CD1c-positive myeloid dendritic cell (primary cell): ENCODE measurements at regions not wholly inside any gene's neighbourhood (a gene's known extent, or its start where the extent isn't known, plus 50 kb on each side); places are given as distances from the start of the nearest gene placed in this dataset.
"Not testable (repeated sequence)": the region's sequence is repeated elsewhere in the genome, so short reads cannot be mapped to it uniquely, and the experiment has no call there.

ENCODE experiments used
- DNase-seq: peaks from one replicate; pipeline ENCODE4 v3.0.0-alpha.2; 2016; ENCODE audit errors: extremely low spot score

DNA sequence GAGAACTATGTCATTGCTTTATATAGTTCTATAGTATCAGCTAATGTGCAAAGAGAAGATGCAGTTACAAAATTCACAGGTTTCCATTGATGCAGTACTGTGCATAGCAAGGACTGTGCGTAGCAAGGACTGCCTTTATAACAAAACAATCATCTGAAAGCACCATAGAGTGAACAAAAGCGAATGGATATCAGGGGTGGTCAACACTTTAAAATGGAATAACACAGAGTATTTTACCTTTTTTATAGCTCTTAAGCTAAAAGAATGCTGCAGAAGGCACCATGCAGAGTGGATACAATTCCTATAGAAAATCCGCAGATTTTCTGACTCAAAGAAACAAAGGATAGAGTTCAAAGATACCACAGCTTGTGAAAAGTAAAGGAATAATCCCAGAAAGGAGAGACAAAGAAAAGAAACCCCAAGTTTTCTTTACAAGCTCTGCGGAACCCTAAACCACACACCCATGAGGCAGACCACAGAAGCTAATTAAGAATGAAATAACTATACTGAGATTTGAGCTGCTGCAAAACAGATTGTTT lies 229.9 kb upstream of the DTNA start:
- no peak for DNase-seq

GRCh38 chr18:34482204-34482603 lies 227.9 kb upstream of the DTNA start:
- no peak for DNase-seq

- peak; percentile 58 for DNase-seq
Measured at GRCh38 chr18:34483198-34483597, 226.9 kb upstream of the DTNA start.

DNA sequence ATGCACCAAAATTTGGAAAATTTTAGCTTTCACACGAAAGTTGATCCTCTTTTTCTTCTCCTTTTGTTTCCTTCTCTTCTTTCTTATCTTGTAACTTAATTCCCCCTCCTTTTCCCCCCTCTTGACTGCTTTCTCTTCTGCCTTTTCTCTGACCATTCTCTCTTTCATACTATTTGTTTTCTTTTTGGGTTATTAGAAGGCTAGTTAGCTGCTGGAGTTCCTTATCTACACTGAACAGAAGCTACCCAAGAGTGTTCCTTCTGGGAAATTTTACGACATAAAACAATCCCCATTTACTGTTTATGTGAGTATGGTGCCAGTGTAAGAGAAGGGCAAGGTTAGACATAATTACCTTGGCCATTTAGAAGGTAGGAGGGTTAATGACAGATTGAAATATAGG lies 218.4 kb upstream of the DTNA start:
- no peak for DNase-seq

GRCh38 chr18:34492652-34493051 lies 217.4 kb upstream of the DTNA start:
- peak; percentile 3 for DNase-seq

DNA sequence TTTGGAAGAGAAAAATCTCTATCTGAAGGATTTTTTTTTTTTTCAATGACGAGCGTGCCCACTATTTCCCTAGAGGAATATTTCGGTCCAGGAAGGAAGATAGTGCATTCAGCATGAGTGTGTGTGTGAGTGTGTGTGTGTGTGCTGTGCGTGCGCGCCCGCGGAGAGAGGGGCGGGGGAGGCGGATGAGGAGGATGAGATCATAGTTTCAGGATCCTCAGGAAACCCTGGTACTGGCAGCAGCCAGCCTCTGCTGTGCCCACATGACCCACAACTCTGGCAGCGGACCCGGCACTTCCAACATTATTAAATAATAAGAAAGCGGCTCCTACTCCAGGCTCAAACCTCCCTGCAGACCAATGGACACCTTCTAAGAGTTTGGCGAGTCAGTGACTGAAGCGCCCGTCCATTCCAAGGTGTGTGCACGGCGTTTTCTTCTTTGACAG lies 217.0 kb upstream of the DTNA start:
- DNase-seq = peak; percentile 90

DNA sequence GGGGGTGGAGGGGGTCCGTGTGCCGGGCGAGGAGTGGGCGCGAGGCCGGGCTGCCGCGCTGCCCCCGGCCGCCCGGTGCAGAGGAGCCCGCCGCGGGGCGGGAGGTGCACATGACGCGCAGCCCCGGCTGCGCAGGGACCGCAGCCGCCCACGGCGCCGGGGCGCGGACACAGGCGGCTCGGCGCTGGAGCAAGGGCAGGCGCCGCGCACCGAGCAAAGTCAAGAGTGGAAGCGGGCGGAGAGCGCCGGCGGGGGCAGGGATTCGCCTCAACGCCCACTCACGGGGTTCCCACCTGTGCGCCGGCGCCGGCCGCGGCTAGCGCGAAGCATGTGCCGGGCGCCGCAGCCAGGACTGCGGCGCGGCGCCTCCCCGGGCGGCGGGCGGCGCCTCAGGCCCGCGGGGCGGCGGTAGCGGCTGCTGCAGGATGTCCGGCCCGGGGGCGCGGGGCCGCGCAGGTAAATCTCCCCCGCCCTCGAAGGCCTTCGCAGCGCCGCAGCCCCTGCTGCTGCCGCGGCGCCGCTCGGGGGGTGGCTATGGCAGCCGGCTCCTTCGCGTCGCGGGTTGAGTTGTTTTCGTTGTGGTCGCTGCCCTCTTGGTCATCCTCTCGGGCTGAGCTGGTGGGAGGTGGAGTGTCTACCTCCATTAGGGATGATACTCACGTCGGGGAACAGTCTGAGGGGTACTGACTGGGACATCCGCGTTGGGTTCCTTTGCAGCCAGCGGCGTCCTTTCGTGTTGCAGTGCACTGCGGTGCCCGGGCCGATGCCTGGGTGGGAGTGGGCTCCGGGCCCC lies 216.3 kb upstream of the DTNA start:
- DNase-seq = peak; percentile 86

DNA sequence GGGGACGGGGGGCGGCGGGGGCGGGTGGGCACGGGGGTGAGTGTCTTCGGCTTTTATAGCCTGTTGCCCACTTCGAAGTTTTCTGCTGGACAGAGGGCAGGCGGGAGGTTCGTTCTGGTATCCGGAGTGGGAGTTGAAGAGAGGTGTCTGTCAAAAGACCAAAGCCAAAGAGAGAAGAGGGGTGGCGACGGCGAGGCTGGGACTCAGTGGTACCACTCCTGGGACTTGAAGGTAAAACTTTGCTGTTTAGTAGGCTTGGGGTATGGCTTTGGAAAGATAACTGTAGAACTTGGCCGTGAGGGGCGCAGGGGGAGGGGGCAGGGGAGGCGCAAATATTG lies 215.8 kb upstream of the DTNA start:
- peak; percentile 11 for DNase-seq

- DNase-seq = peak; percentile 85
Measured at GRCh38 chr18:34495506-34495905, 214.6 kb upstream of the DTNA start.

DNA sequence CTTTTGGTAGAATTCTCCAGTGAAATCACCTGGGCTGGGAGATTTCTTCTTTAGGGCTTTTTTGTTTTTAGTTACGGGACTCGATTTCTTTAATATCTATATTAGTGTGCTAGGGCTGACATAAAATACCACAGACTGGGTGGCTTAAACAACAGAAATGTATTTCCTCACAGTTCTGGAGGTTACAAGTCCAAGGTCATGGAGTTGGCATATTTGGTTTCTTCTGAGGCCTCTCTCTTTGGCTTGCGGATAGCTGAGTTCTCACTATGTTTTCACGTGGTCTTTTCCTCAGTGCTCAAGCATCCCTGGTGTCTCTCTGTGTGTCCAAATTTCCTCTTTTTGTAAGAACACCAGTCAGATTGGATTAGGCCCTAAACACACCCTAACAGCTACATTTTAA lies 208.5 kb upstream of the DTNA start:
- DNase-seq = no peak

DNA sequence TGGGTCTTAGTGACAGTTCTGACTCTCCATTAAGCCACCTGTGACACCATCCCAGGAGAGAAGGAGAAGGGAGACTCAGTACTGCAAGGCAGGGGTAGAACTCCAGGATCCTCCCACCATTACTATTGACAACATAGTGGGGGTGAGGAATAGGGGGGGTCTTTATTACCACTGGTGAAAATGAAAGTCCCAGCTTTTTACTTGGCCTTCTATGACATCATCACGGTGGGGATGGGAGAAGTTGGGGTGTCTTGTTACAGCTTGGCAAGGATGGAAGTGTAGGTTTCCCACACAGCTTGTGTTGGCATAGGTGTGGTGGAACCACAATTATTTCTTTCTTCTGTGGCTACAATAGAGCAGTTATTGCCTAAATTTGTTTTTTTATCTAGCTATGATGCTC lies 203.9 kb upstream of the DTNA start:
- DNase-seq = no peak

DNA sequence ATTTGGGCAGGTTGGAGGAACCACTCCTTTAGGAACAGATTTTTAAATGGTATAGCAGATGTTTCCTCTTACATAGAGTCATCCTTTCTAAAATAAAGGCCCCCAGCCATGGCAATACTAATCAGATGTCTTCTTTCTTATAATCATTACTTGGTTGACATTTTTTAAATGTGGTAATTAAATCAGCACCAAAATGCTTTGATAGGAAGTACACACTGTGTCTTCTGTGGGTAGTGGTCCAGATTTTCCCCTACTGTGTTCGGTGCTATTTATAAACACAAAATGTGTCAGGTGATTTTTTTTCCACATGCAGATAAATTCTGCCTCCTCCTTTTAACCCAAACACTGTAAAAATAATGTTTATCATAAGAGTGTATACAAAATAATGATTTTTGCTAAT lies 200.9 kb upstream of the DTNA start:
- no peak for DNase-seq

DNA sequence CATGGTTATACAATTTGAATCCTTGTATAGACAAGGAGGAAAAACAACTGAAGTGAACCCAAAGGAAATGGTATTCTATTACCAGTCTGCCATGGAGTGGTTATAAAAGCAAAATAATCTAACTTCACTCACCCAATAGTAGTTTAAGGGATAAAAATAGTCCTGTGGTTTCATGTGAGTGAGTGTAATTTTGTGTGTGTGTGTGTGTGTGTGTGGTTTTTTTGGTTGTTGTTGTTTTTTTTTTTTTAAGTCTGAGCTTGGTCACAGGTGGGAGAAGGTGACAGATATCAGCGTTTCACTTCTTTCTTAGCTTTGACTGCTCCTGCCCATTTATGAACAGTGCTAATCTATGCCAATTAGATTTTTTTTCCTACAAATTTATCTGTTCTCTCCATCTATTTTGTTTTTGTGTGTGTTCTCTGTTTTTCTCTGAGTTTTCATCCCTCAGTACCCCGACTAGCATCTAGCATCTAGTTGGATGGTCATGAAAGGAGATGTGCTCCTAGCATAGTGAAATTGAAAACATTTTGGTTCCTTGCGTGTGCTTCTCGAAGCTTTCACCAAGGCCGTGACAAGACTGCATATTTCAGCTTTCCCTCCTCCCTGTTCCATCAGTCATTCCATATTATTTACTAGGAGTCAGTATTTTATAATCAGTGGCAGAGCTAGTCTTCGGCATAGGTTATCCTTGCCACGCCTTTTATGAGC lies 200.1 kb upstream of the DTNA start:
- no peak for DNase-seq

- DNase-seq = no peak
Measured at GRCh38 chr18:34510926-34511325, 199.2 kb upstream of the DTNA start.

DNA sequence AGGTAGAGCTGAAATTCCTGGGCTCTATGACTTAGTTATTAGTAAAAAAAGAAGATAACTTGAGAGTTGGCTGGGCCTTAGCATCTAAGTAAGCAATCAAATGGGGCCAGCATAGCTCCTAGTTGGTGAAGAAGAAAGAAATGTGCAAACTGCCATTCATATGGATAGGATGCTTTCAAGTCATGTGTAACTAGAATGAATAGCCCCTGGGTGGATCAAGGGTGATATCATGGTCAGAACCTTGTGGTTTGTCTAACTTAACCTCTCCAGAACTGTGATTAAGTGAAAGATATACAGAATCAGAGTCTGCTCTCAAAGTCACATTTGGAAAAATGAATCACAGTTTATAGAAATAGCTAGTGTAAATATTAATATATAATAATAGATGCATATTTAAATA lies 198.7 kb upstream of the DTNA start:
- DNase-seq = no peak

GRCh38 chr18:34511879-34512278 lies 198.2 kb upstream of the DTNA start:
- no peak for DNase-seq

DNA sequence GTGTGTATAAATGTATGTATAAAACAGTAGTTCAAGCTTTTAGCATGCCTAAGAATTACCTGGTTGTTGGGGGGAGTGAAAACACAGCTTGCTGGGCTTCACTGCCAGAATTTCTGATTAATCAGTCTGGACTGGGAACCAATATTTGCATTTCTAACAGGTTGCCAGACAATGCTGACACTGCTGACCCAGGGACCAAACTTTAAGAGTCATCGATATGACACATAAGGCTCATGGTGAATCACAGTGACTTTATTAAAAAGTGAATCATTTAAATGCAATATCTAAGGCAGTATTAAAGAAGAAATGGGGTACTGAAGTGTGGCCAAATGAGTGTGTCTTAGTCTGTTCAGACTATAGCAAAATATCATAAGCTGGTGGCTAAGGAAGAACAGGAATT lies 195.9 kb upstream of the DTNA start:
- DNase-seq = no peak

- no peak for DNase-seq
Measured at GRCh38 chr18:34514957-34515356, 195.1 kb upstream of the DTNA start.

- DNase-seq = not testable (repeated sequence)
Measured at GRCh38 chr18:34516355-34516754, 193.7 kb upstream of the DTNA start.

- DNase-seq = not testable (repeated sequence)
Measured at GRCh38 chr18:34516996-34517395, 193.1 kb upstream of the DTNA start.

GRCh38 chr18:34521040-34521439 lies 189.1 kb upstream of the DTNA start:
- DNase-seq = no peak

- DNase-seq = no peak
Measured at GRCh38 chr18:34522603-34523002, 187.5 kb upstream of the DTNA start.

DNA sequence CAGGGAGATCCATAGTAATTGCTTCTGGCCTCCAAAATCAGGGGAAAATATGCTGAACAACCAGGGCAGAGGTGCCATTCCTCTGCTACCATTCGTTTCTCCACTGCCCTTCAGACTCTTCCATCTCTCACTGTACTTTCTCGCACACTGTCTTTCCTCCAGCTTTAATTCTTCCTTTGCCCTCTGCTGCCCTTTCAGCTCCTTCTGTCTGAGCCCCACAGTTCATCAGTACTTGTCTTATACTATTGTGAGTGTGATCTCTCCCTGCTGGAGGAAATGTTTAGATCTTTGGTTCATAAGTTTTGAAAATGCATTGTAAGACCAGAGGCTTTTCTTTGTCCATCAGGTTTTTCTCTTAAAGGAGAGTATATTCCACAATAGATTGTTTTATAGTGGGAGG lies 184.9 kb upstream of the DTNA start:
- no peak for DNase-seq
